Upper lobe of left lung (tissue), 6 donors: ENCODE measurements at regions not wholly inside any gene's neighbourhood (a gene's known extent, or its start where the extent isn't known, plus 50 kb on each side); places are given as distances from the start of the nearest gene placed in this dataset.

ENCODE experiments used
- ATAC-seq, 2 donors: fragments of 200-7000 bp; cut with Tn5 transposase; one replicate each; pipeline ENCODE4 v1.9.1; 2022; ENCODE audit warnings: mild to moderate bottlenecking in 2 of 2, moderate library complexity in 2 of 2; ENCODE audit not compliant: low FRiP score in 2 of 2
- DNase-seq, 2 donors: peaks; one replicate each; pipeline ENCODE4 v3.0.0-alpha.2; 2019 to 2020
- H3K27ac ChIP-seq, 4 donors: fragments of 200-600 bp; sonication (generic); one replicate each; pipeline ENCODE4 v1.5.1; 2016 to 2019
- H3K27me3 ChIP-seq, 4 donors: fragments of 200-600 bp; sonication (generic); one replicate each; pipeline ENCODE4 v1.5.1; 2017 to 2019
- H3K36me3 ChIP-seq, 4 donors: fragments of 200-600 bp; sonication (generic); one replicate each; pipeline ENCODE4 v1.5.1; 2016 to 2019
- H3K4me1 ChIP-seq, 4 donors: fragments of 200-600 bp; sonication (generic); one replicate each; pipeline ENCODE4 v1.5.1; 2018 to 2019
- H3K4me3 ChIP-seq, 4 donors: fragments of 200-600 bp; sonication (generic); one replicate each; pipeline ENCODE4 v1.5.1; 2017 to 2019; ENCODE audit warnings: mild to moderate bottlenecking in 2 of 4, moderate library complexity in 1 of 4
- H3K9me3 ChIP-seq, 4 donors: fragments of 200-600 bp; sonication (generic); one replicate each; pipeline ENCODE4 v1.5.1; 2018 to 2019
- CTCF ChIP-seq, 6 experiments: fragments of 450-650 bp in 4 of 6; fragments of 200-600 bp in 2 of 6; sonication (generic) in 2 of 6; IDR thresholded peaks; one replicate each; pipeline ENCODE4 v1.5.1; 2016 to 2019; ENCODE audit warnings: antibody characterized with exemption in 6 of 6
- EP300 ChIP-seq, 4 donors: sonication (generic); formaldehyde crosslinking; IDR thresholded peaks; one replicate each; pipeline ENCODE4 v1.5.1; 2017; ENCODE audit warnings: antibody characterized with exemption in 4 of 4, control low read depth in 2 of 4
- POLR2A ChIP-seq, 4 donors: fragments of 450-650 bp; IDR thresholded peaks; one replicate each; pipeline ENCODE4 v1.5.1; 2016 to 2017; ENCODE audit warnings: antibody characterized with exemption in 4 of 4, mild to moderate bottlenecking in 2 of 4
- POLR2AphosphoS5 ChIP-seq, 2 donors: sonication (generic); formaldehyde crosslinking; IDR thresholded peaks; one replicate each; pipeline ENCODE4 v1.5.1; 2017; ENCODE audit warnings: antibody characterized with exemption in 2 of 2
- WGBS, 2 donors: methylation state at CpG; one replicate each; pipeline ENCODE4 v1.1.5; 2017 to 2018; 5-methylcytosine and 5-hydroxymethylcytosine counted together
- donor health status: DM: no; HTN: no; CAD: no; lungs with moderate emphysema.
- donor health status: DM: no; HTN: yes; CAD: no; lungs with severe emphysema.

- ATAC-seq, result no peak
Observed at GRCh38 chr6:167704396-167704901, 122.3 kb upstream of the AFDN start.

GRCh38 chr6:167705211-167705750 lies 121.4 kb upstream of the AFDN start:
- TF ChIP-seq CTCF (IDR thresholded peaks at IDR 0.05), result no peak
- TF ChIP-seq EP300 (IDR thresholded peaks at IDR 0.05), result no peak
- ATAC-seq (no peak), DNase-seq (peak in 1 of 2 donors; percentile 64)
- Histone ChIP-seq H3K4me1 (peaks cover 0 to 3% (median 1%) of the 10 kb centered on the region in 4 donors), H3K36me3 (no peaks in the 10 kb centered on the region), H3K27me3 (no peaks in the 10 kb centered on the region), H3K4me3 (no peak overlapping the region), H3K27ac (no peak overlapping the region), H3K9me3 (no peaks in the 10 kb centered on the region)
- WGBS, 2 donors, result 84 to 95% methylated on average over 21 to 26 of the region's 26 CpGs

More at GRCh38 chr6:167704396-167704901, 122.3 kb upstream of the AFDN start:
- Histone ChIP-seq H3K27me3 (no peaks in the 10 kb centered on the region), H3K36me3 (no peaks in the 10 kb centered on the region), H3K4me1 (peaks cover 0 to 11% (median 6%) of the 10 kb centered on the region in 4 donors), H3K4me3 (no peak overlapping the region), H3K27ac (no peak overlapping the region), H3K9me3 (no peaks in the 10 kb centered on the region)
- no peak for TF ChIP-seq POLR2A (IDR thresholded peaks at IDR 0.05)
- no peak for TF ChIP-seq POLR2AphosphoS5 (IDR thresholded peaks at IDR 0.05)
- TF ChIP-seq CTCF (IDR thresholded peaks at IDR 0.05), result no peak
- TF ChIP-seq EP300 (IDR thresholded peaks at IDR 0.05), result no peak
- WGBS, 2 donors, result 80 to 84% methylated on average over 5 to 12 of the region's 12 CpGs
- DNase-seq, result peak in 1 of 2 donors; percentile 54

- H3K4me3 ChIP-seq, result no peak overlapping the region
- no peaks in the 10 kb centered on the region for H3K36me3 ChIP-seq
- ATAC-seq (no peak), DNase-seq (peak in 1 of 2 donors; percentile 49)
- H3K27me3 ChIP-seq, result no peaks in the 10 kb centered on the region
- no peaks in the 10 kb centered on the region for H3K4me1 ChIP-seq
- no peak for TF ChIP-seq CTCF (IDR thresholded peaks at IDR 0.05)
- TF ChIP-seq POLR2AphosphoS5 (IDR thresholded peaks at IDR 0.05), result no peak
- TF ChIP-seq EP300 (IDR thresholded peaks at IDR 0.05), result no peak
- TF ChIP-seq POLR2A (IDR thresholded peaks at IDR 0.05), result no peak
- no peak overlapping the region for H3K27ac ChIP-seq
- 71 to 84% methylated on average over 15 to 26 of the region's 28 CpGs for WGBS, 2 donors
- H3K9me3 ChIP-seq, result no peaks in the 10 kb centered on the region
Observed at GRCh38 chr6:167706313-167707109, 120.2 kb upstream of the AFDN start.

GRCh38 chr6:167707686-167708500 lies 118.8 kb upstream of the AFDN start:
- H3K27ac ChIP-seq, result no peak overlapping the region
- no peak overlapping the region for H3K4me3 ChIP-seq
- no peaks in the 10 kb centered on the region for H3K9me3 ChIP-seq
- no peak for TF ChIP-seq CTCF (IDR thresholded peaks at IDR 0.05)
- no peak for TF ChIP-seq EP300 (IDR thresholded peaks at IDR 0.05)
- TF ChIP-seq POLR2A (IDR thresholded peaks at IDR 0.05), result no peak
- ATAC-seq (no peak), DNase-seq (peak in 1 of 2 donors; percentile 51)
- H3K27me3 ChIP-seq, result no peaks in the 10 kb centered on the region
- H3K36me3 ChIP-seq, result no peaks in the 10 kb centered on the region
- peaks cover 0 to 3% (median 0%) of the 10 kb centered on the region in 4 donors for H3K4me1 ChIP-seq
- 83 to 90% methylated on average over 17 to 24 of the region's 25 CpGs for WGBS, 2 donors
